Activated T-helper 1 cell treated with anti-CD3 and anti-CD28 coated beads, Interleukin-12 subunit alpha, Interleukin-12 subunit beta, Interleukin-2, Interleukin-4 antibody, amounts not matched to agents 30 ng/mL and 10 ng/mL and 1 ng/mL, durations not matched to agents 14 hours and 24 hours and 36 hours (primary cell): ENCODE measurements at regions not wholly inside any gene's neighbourhood (a gene's known extent, or its start where the extent isn't known, plus 50 kb on each side); places are given as distances from the start of the nearest gene placed in this dataset.

Experiments used
- DNase-seq: peaks from one replicate; pipeline ENCODE4 v3.0.0; 2021; ENCODE audit warnings: low spot score
- H3K27ac Mint-ChIP-seq: one replicate; pipeline ENCODE4 v1.8.0; 2021; ENCODE audit warnings: mild to moderate bottlenecking, mixed read lengths
- H3K27me3 Mint-ChIP-seq: one replicate; pipeline ENCODE4 v1.8.0; 2022; ENCODE audit warnings: mild to moderate bottlenecking, moderate library complexity, mixed read lengths; ENCODE audit not compliant: insufficient read depth
- H3K36me3 Mint-ChIP-seq: one replicate; pipeline ENCODE4 v1.8.0; 2021; ENCODE audit warnings: low read depth, mixed read lengths
- H3K4me1 Mint-ChIP-seq: one replicate; pipeline ENCODE4 v1.8.0; 2021; ENCODE audit warnings: low read depth, mixed read lengths
- H3K4me3 Mint-ChIP-seq: one replicate; pipeline ENCODE4 v1.8.0; 2021; ENCODE audit warnings: mild to moderate bottlenecking, moderate library complexity, mixed read lengths
- H3K9me3 Mint-ChIP-seq: one replicate; pipeline ENCODE4 v1.8.0; 2021; ENCODE audit warnings: mixed read lengths
- intact Hi-C: fragments of 100-400 bp; cut with micrococcal nuclease; formaldehyde crosslinking; loops from one replicate; pipeline ENCODE4 v1.15.1; 2024

DNA sequence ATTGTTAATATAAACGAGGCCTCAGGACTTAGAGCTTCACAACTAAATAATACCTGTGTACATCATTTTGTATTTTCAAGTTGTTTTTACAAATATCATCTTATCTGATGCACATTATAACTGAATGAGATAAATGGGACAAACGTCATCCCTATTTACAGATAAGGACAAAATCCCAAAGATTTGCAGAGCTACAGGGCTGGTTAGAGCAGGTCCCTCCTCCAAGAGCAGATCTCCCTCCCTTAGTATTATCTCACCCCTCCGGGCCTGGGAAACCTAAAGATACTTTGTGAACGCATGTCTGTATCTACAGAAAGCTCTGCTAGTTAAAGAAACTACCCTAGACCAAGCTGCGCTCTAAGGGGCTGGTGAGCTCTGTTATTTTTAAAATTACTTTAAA lies 130.4 kb upstream of the PROKR2 start:
- H3K4me1 Mint-ChIP-seq: no peaks in the 10 kb centered on the region
- H3K27ac Mint-ChIP-seq: no peak overlapping the region
- H3K27me3 Mint-ChIP-seq: peaks cover 10% of the 10 kb centered on the region
- no peak for DNase-seq
- no peak overlapping the region for H3K4me3 Mint-ChIP-seq
- H3K9me3 Mint-ChIP-seq: no peaks in the 10 kb centered on the region
- H3K36me3 Mint-ChIP-seq: no peaks in the 10 kb centered on the region
- intact Hi-C loops: no loop called here

DNA sequence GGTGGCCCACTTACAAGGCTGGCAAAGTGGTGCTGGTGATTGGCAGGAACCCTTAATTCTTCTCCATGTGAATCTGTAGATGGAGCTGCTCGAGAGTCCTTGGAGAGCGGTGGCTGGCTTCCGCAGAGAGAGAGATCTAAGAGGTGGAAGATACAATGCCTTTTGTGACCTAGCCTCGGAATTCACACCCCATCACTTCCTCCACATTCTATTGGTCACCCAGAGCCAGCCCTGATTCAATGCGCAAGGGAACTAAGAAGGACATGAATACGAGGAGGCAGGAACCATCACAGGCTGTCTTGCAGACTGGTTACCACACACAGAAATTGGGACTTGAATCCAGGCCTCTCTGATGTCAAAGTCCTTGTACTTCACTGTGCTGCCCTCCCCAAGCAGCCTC lies 128.9 kb upstream of the PROKR2 start:
- Mint-ChIP-seq H3K4me1 (no peaks in the 10 kb centered on the region), H3K36me3 (no peaks in the 10 kb centered on the region), H3K4me3 (no peak overlapping the region), H3K27me3 (peaks cover 10% of the 10 kb centered on the region), H3K9me3 (no peaks in the 10 kb centered on the region), H3K27ac (no peak overlapping the region)
- intact Hi-C loops: no loop called here
- DNase-seq: no peak

DNA sequence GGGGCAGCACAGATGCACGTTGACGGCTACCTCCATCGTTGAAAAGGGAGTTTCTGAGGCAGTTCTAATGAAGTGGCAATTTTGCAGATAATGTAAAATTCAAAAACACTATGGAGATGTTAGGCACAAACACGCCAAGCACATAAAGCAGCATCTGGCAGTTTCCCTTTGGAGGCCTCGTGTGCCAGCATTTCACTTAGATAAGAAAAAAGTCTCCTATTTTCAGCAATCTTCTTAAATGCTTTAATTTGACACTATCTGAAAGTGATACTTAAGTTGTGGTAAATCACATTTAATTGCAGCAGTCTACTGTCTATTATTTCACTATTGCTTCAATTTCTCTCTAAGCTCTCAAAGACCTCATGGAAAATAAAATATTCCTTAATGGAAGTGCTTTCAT lies 125.3 kb upstream of the PROKR2 start:
- Mint-ChIP-seq H3K4me1 (no peaks in the 10 kb centered on the region), H3K36me3 (no peaks in the 10 kb centered on the region), H3K4me3 (no peak overlapping the region), H3K27me3 (peaks cover 10% of the 10 kb centered on the region), H3K27ac (no peak overlapping the region), H3K9me3 (no peaks in the 10 kb centered on the region)
- no peak for DNase-seq
- intact Hi-C loops: no loop called here

- peaks cover 17% of the 10 kb centered on the region for H3K27me3 Mint-ChIP-seq
- no peak overlapping the region for H3K4me3 Mint-ChIP-seq
- no peak for DNase-seq
- no peaks in the 10 kb centered on the region for H3K9me3 Mint-ChIP-seq
- no peaks in the 10 kb centered on the region for H3K36me3 Mint-ChIP-seq
- no peak overlapping the region for H3K27ac Mint-ChIP-seq
- intact Hi-C loops: no loop called here
- H3K4me1 Mint-ChIP-seq: no peaks in the 10 kb centered on the region
Measured at GRCh38 chr20:5434116-5434515, 117.4 kb upstream of the PROKR2 start.

DNA sequence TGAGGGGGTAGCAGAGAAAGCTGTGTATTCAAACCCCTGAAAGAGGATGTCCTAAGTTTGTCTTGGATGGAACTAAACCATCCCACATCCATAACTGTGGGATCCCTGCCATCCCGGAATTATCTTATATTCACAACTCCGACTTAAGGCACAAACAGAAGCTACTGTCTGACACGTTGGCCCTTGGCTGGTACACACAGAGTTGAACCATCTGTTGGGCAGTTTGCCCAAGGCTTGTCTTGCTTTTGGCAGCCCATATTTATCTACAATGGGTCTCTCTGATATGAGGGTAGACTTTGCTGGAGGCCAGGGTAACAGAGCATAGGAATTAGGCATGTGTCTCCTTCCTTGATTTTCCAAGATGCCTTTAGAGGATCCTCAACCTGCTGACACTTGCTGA lies 116.6 kb upstream of the PROKR2 start:
- Mint-ChIP-seq H3K27me3 (peaks cover 12% of the 10 kb centered on the region), H3K27ac (no peak overlapping the region), H3K4me3 (no peak overlapping the region), H3K4me1 (no peaks in the 10 kb centered on the region), H3K9me3 (no peaks in the 10 kb centered on the region), H3K36me3 (no peaks in the 10 kb centered on the region)
- intact Hi-C loops: no loop called here
- DNase-seq: no peak

GRCh38 chr20:5432030-5432429 lies 115.3 kb upstream of the PROKR2 start:
- H3K4me1 Mint-ChIP-seq: no peaks in the 10 kb centered on the region
- H3K27ac Mint-ChIP-seq: no peak overlapping the region
- DNase-seq: no peak
- no peaks in the 10 kb centered on the region for H3K36me3 Mint-ChIP-seq
- H3K9me3 Mint-ChIP-seq: no peaks in the 10 kb centered on the region
- intact Hi-C loops: no loop called here
- peaks cover 12% of the 10 kb centered on the region for H3K27me3 Mint-ChIP-seq
- no peak overlapping the region for H3K4me3 Mint-ChIP-seq

DNA sequence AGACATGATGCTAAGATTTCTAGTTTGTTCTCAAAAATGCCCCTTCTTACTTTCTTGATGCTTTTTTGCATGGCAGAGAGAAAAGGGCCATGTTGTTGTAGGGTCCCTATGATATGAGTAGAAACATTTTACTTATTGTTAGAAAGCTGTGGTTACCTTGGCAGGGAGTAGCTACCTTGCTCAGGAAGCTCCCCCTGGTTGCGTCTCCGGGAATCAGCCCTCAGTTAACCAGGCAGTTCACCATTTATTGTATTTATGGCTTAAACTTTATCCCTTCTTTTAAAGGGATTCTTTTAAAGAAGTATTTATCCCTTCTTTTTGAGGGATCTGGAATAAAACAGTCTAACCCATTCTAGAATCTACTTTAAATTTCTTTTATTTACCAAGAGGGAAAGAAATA lies 113.9 kb upstream of the PROKR2 start:
- Mint-ChIP-seq H3K4me1 (no peaks in the 10 kb centered on the region), H3K27ac (no peak overlapping the region), H3K9me3 (no peaks in the 10 kb centered on the region), H3K36me3 (no peaks in the 10 kb centered on the region), H3K4me3 (no peak overlapping the region), H3K27me3 (peaks cover 12% of the 10 kb centered on the region)
- intact Hi-C loops: no loop called here
- DNase-seq: no peak

- intact Hi-C loops: no loop called here
- Mint-ChIP-seq H3K36me3 (no peaks in the 10 kb centered on the region), H3K27ac (no peak overlapping the region)
Measured at GRCh38 chr20:5426026-5426425, 109.3 kb upstream of the PROKR2 start.

GRCh38 chr20:5416086-5416485 lies 99.3 kb upstream of the PROKR2 start:
- Mint-ChIP-seq H3K9me3 (no peaks in the 10 kb centered on the region), H3K27ac (no peak overlapping the region), H3K4me1 (no peaks in the 10 kb centered on the region), H3K27me3 (peaks cover 2% of the 10 kb centered on the region), H3K4me3 (no peak overlapping the region), H3K36me3 (no peaks in the 10 kb centered on the region)
- DNase-seq: no peak
- intact Hi-C loops: no loop called here

More at GRCh38 chr20:5426026-5426425, 109.3 kb upstream of the PROKR2 start:
- peaks cover 10% of the 10 kb centered on the region for H3K27me3 Mint-ChIP-seq
- no peak for DNase-seq
- H3K9me3 Mint-ChIP-seq: no peaks in the 10 kb centered on the region
- no peaks in the 10 kb centered on the region for H3K4me1 Mint-ChIP-seq
- no peak overlapping the region for H3K4me3 Mint-ChIP-seq

- H3K27ac Mint-ChIP-seq: no peak overlapping the region
- H3K36me3 Mint-ChIP-seq: no peaks in the 10 kb centered on the region
- no peak for DNase-seq
- peaks cover 4% of the 10 kb centered on the region for H3K27me3 Mint-ChIP-seq
- H3K4me1 Mint-ChIP-seq: no peaks in the 10 kb centered on the region
- no peaks in the 10 kb centered on the region for H3K9me3 Mint-ChIP-seq
- intact Hi-C loops: no loop called here
- no peak overlapping the region for H3K4me3 Mint-ChIP-seq
Measured at GRCh38 chr20:5413394-5413793, 96.6 kb upstream of the PROKR2 start.

DNA sequence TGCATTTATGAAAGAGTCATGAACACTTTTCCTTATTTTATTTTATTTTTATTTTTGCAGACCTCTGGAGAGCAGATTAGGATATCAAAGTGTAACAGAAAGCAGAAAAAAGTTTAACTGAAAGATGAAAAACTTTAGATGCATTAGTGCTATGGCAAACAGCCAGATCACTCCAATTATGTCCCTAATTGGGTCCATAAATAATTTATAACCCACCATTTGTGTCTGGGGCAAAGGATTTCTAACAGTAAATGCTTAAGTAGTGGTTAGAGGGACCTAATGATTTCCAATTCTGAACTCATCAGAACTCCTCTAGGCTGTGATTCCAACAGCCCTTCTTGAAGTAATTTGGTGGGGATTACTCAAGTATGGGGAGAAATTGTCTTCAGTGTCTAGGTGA lies 93.7 kb upstream of the PROKR2 start:
- Mint-ChIP-seq H3K4me1 (peaks cover 5% of the 10 kb centered on the region), H3K36me3 (no peaks in the 10 kb centered on the region), H3K27ac (no peak overlapping the region), H3K27me3 (peaks cover 2% of the 10 kb centered on the region), H3K9me3 (no peaks in the 10 kb centered on the region), H3K4me3 (no peak overlapping the region)
- no peak for DNase-seq
- intact Hi-C loops: no loop called here

DNA sequence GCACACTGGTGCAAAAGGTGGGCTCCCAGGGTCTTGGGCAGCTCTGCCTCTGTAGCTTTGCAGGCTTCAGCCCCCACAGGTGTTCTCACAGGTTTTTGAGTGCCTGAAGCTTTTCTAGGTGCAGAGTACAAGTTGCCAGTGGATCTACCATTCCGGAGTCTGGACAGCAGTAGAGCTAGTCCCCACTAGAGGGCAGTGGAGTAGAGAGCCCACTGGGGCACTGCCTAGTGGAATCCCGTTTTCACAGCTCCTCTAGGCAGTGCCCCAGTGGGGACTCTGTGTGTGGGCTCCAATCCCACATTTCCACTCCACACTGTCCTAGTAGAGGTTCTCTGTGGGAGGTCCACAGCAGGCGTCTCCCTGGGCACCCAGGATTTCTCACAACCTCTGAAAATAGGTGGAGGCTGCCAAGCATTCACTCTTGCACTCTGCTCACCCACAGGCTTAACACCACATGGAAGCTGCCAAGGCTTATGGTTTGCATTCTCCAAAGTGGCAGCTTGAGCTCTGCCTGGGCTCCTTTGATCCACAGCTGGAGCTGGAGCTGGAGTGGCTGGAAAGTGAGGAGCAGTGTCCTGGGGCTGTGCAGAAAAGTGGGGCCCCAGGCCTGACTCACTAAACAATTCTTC lies 86.3 kb upstream of the PROKR2 start:
- Mint-ChIP-seq H3K4me1 (peaks cover 5% of the 10 kb centered on the region), H3K9me3 (no peaks in the 10 kb centered on the region), H3K27me3 (peaks cover 4% of the 10 kb centered on the region), H3K36me3 (no peaks in the 10 kb centered on the region), H3K4me3 (no peak overlapping the region), H3K27ac (no peak overlapping the region)
- DNase-seq: peak; percentile 1
- intact Hi-C loops: loop anchor here (1.0 kb wide), 1 partner anchor 45 kb away; no protein-coding TSS in a partner anchor

DNA sequence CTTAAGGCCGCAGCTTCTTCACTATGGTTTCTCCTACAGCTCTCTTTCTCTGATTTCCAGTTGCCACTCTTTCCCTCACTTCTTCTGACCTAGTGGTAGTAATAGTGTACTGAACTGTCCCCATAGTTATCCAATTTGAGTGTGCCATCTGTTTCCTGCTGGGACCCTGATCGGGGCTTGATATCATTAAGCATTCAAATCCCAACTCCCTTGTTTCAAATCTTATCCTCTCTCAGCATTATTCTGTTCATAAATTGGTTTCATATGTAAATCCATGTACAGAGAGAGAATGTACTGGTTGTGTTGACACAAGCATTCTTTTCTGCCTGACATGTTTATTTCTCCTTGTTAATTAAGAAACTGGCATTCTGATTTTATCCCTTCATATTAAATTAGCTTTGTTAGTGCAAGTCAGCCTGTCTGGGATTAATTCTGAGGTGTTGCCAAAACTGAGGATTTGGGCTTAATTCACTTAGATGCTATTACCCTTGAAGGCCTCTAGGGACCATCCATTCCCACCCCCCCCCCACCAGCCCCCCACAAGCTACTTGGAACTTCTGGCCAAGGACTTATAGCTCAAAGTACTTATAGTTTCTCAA lies 84.6 kb upstream of the PROKR2 start:
- intact Hi-C loops: no loop called here

More for the DNA sequence above, 84.6 kb upstream of the PROKR2 start:
- H3K4me1 Mint-ChIP-seq: no peaks in the 10 kb centered on the region
- H3K36me3 Mint-ChIP-seq: no peaks in the 10 kb centered on the region
- H3K4me3 Mint-ChIP-seq: no peak overlapping the region
- DNase-seq: no peak
- H3K27me3 Mint-ChIP-seq: peaks cover 4% of the 10 kb centered on the region
- no peak overlapping the region for H3K27ac Mint-ChIP-seq
- no peaks in the 10 kb centered on the region for H3K9me3 Mint-ChIP-seq
